K562 (cell line): ENCODE measurements at regions not wholly inside any gene's neighbourhood (a gene's known extent, or its start where the extent isn't known, plus 50 kb on each side); places are given as distances from the start of the nearest gene placed in this dataset.

Experiments
- ATAC-seq: fragments of 200-7000 bp; cut with Tn5 transposase; 3 replicates; pipeline ENCODE4 v1.9.1; 2020; ENCODE audit warnings: moderate library complexity
- BruUV-seq: library from RNA; stranded (reverse); fragments of 400-500 nt; replicated peaks from 2 replicates; lab custom pipeline; 2021; lab: Mats Ljungman, UMichigan
- CTCF ChIA-PET: fragments of 300-600 bp; formaldehyde crosslinking; extraction: SDS; loops from one replicate; lab custom pipeline; 2021; ENCODE audit warnings: low intra/inter-chr PET ratio; lab: Yijun Ruan, JAX
- POLR2A ChIA-PET: fragments of 300-600, 350-650 bp; sonication (Branson Sonifier 250); formaldehyde crosslinking; extraction: SDS; loops from one replicate; lab custom pipeline; 2021; ENCODE audit warnings: antibody characterized with exemption, inconsistent platforms; lab: Yijun Ruan, JAX
- DNase-seq, 4 experiments: peaks; one replicate each; pipeline versions ENCODE4 v3.0.0 to v3.0.0-alpha.2; 2011 to 2018; ENCODE audit warnings: low spot score in 3 of 4, mixed read lengths in 3 of 4; ENCODE audit errors: extremely low read depth in 1 of 4
- FAIRE-seq: peaks from 2 replicates; lab custom pipeline; 2011; peaks lifted over from hg19 to GRCh38; lab: Jason Lieb, UNC
- H2AFZ ChIP-seq: 2 replicates; pipeline ENCODE4 v1.6.0; 2011; ENCODE audit warnings: low read depth, low read length, control low read depth, inconsistent platforms
- H3K27ac ChIP-seq: fragments of 200-600 bp; 3 replicates; pipeline ENCODE4 v1.8.0; 2011; ENCODE audit warnings: low read depth, mild to moderate bottlenecking, control low read depth, inconsistent platforms, low read length, moderate library complexity, mixed read lengths; ENCODE audit errors: extremely low read depth
- H3K27me3 ChIP-seq, 2 experiments: fragments of 300-600 bp in 1 of 2; 2 replicates in 1 of 2; 3 replicates in 1 of 2; pipeline versions ENCODE4 v1.6.0 to v1.8.0; 2011; ENCODE audit warnings: inconsistent platforms in 2 of 2, low read length in 2 of 2, mild to moderate bottlenecking in 1 of 2, mixed read lengths in 1 of 2, moderate library complexity in 1 of 2; ENCODE audit not compliant: control insufficient read depth in 2 of 2, insufficient read depth in 2 of 2
- H3K36me3 ChIP-seq: fragments of 300-600 bp; 3 replicates; pipeline ENCODE4 v1.8.0; 2011; ENCODE audit warnings: mild to moderate bottlenecking, low read length, inconsistent platforms; ENCODE audit not compliant: control insufficient read depth, insufficient read depth
- H3K4me1 ChIP-seq, 2 experiments: fragments of 200-600 bp in 1 of 2; replicated peaks in 1 of 2; 2 replicates in 1 of 2; 3 replicates in 1 of 2; pipeline versions ENCODE4 v1.5.1 to v1.8.0; 2011; ENCODE audit warnings: inconsistent platforms in 2 of 2, low read length in 2 of 2, mild to moderate bottlenecking in 1 of 2, mixed read lengths in 1 of 2, moderate library complexity in 1 of 2; ENCODE audit not compliant: control insufficient read depth in 2 of 2, insufficient read depth in 2 of 2
- H3K4me2 ChIP-seq: 2 replicates; pipeline ENCODE4 v1.6.1; 2011; ENCODE audit warnings: low read length, control low read depth, inconsistent platforms, mixed read lengths; ENCODE audit not compliant: insufficient read depth
- H3K4me3 ChIP-seq: fragments of 200-600 bp; sonication (generic), shearing (Covaris generic); 2 replicates; pipeline ENCODE4 v1.5.1; 2016; ENCODE audit warnings: control low read depth, inconsistent platforms
- H3K79me2 ChIP-seq: fragments of 200-600 bp; 3 replicates; pipeline ENCODE4 v1.8.0; 2011; ENCODE audit warnings: low read length, inconsistent platforms; ENCODE audit not compliant: control insufficient read depth, insufficient read depth
- H3K9ac ChIP-seq, 2 experiments: 2 replicates each; pipeline versions ENCODE4 v1.6.0 to v1.6.1; 2011; ENCODE audit warnings: low read depth in 2 of 2, low read length in 2 of 2, control low read depth in 1 of 2, inconsistent platforms in 1 of 2, mild to moderate bottlenecking in 1 of 2, mixed read lengths in 1 of 2; ENCODE audit not compliant: insufficient read depth in 1 of 2
- H3K9me1 ChIP-seq: one replicate; pipeline ENCODE4 v1.6.0; 2011; ENCODE audit warnings: inconsistent platforms, mild to moderate bottlenecking, low read length, moderate library complexity; ENCODE audit not compliant: control insufficient read depth, insufficient read depth
- H3K9me3 ChIP-seq: replicated peaks from 2 replicates; pipeline ENCODE4 v1.5.1; 2011; ENCODE audit warnings: low read depth, low read length, inconsistent platforms; ENCODE audit not compliant: control insufficient read depth, insufficient read depth
- H4K20me1 ChIP-seq: replicated peaks from 2 replicates; pipeline ENCODE4 v1.6.1; 2011; ENCODE audit warnings: low read length, inconsistent platforms, mixed read lengths; ENCODE audit not compliant: control insufficient read depth, insufficient read depth
- AFF4 ChIP-seq: sonication (generic); formaldehyde crosslinking; IDR thresholded peaks from 2 replicates; pipeline ENCODE4 v1.8.0; 2023; ENCODE audit warnings: mild to moderate bottlenecking, missing genetic modification reagents
- BHLHE40 ChIP-seq: IDR thresholded peaks from 2 replicates; pipeline ENCODE4 v1.6.1; 2011; ENCODE audit warnings: low read length, improper control_type of control experiment
- CEBPG ChIP-seq, 3 experiments: fragments of 200-800 bp in 1 of 3; sonication (Bioruptor generic) in 1 of 3; sonication (generic) in 1 of 3; formaldehyde crosslinking in 1 of 3; IDR thresholded peaks in 2 of 3; conservative IDR thresholded peaks in 1 of 3; 2 replicates each; pipeline versions ENCODE4 v1.6.1 to v1.8.0; 2016 to 2022; ENCODE audit warnings: missing compliant biosample characterization in 2 of 3, missing genetic modification characterization in 2 of 3, mild to moderate bottlenecking in 1 of 3, missing genetic modification reagents in 1 of 3
- ERF ChIP-seq: fragments of 450-650 bp; formaldehyde crosslinking; IDR thresholded peaks from 2 replicates; pipeline ENCODE4 v1.4.0; 2020; ENCODE audit warnings: mild to moderate bottlenecking, mixed read lengths
- HCFC1 ChIP-seq: IDR thresholded peaks from 2 replicates; pipeline ENCODE4 v1.6.1; 2012; ENCODE audit warnings: low read depth, low read length, improper control_type of control experiment
- KDM2B ChIP-seq: fragments of 250-450 bp; sonication (Bioruptor Pico); IDR thresholded peaks from 2 replicates; pipeline ENCODE4 v1.8.0; 2021; ENCODE audit warnings: mild to moderate bottlenecking, moderate library complexity
- MXI1 ChIP-seq: IDR thresholded peaks from 2 replicates; pipeline ENCODE4 v1.6.1; 2011; ENCODE audit warnings: low read depth, mild to moderate bottlenecking, improper control_type of control experiment, low read length
- MYC ChIP-seq, 2 experiments: fragments of 250-450 bp in 1 of 2; sonication (Bioruptor Pico) in 1 of 2; IDR thresholded peaks; 2 replicates each; pipeline versions ENCODE4 v1.5.1 to v1.6.1; 2012 to 2021; ENCODE audit warnings: low read depth in 2 of 2, borderline replicate concordance in 1 of 2, improper control_type of control experiment in 1 of 2, low read length in 1 of 2, mild to moderate bottlenecking in 1 of 2, moderate library complexity in 1 of 2
- RNF2 ChIP-seq: sonication (generic); IDR thresholded peaks from 2 replicates; pipeline ENCODE4 v1.6.1; 2016
- SMARCA4 ChIP-seq: fragments of 450-650 bp; IDR thresholded peaks from 2 replicates; pipeline ENCODE4 v1.6.1; 2016
- TRIM25 ChIP-seq: fragments of 450-650 bp; IDR thresholded peaks from 2 replicates; pipeline ENCODE4 v1.7.0; 2016; ENCODE audit warnings: borderline replicate concordance
- ZBTB2 ChIP-seq: fragments of 450-650 bp; IDR thresholded peaks from 2 replicates; pipeline ENCODE4 v1.6.1; 2016; ENCODE audit warnings: antibody characterized with exemption
- ZNF146 ChIP-seq: IDR thresholded peaks from one replicate; pipeline ENCODE4 v1.6.1; 2018; ENCODE audit warnings: missing compliant biosample characterization; ENCODE audit not compliant: unreplicated experiment
- WGBS: fragments of 100-300 bp; shearing (Covaris generic); methylation state at CpG from one replicate; pipeline ENCODE4 v1.1.6; 2016; ENCODE audit warnings: low coverage, mixed read lengths; ENCODE audit not compliant: insufficient coverage; ENCODE audit errors: missing lambda C conversion rate; 5-methylcytosine and 5-hydroxymethylcytosine counted together
- in situ Hi-C: fragments of 300-500 bp; cut with MboI; formaldehyde crosslinking; loops from 4 replicates; pipeline ENCODE4 v1.15.0; 2018; ENCODE audit warnings: inconsistent platforms, mixed read lengths
- intact Hi-C: fragments of 100-400 bp; cut with micrococcal nuclease; formaldehyde crosslinking; loops from 2 replicates; pipeline ENCODE4 v1.14.2; 2022

- no peaks in the 10 kb centered on the region for H4K20me1 ChIP-seq
- no peaks in the 10 kb centered on the region for H3K79me2 ChIP-seq
- FAIRE-seq (no peak), DNase-seq (no peak), ATAC-seq (no peak)
- no peak overlapping the region for H3K4me2 ChIP-seq
- in situ Hi-C loops: loop anchor here (10.0 kb wide), 1 partner anchor 658 kb away; the partner anchor contains the start of gene OTULIN
- H3K4me1 ChIP-seq: peaks cover 3 to 9% of the 10 kb centered on the region in 2 experiments; a peak in 3 of 5 replicates
- H3K27ac ChIP-seq: no peak overlapping the region
- POLR2A ChIA-PET: no interaction called here
- H3K9me1 ChIP-seq: no peaks in the 10 kb centered on the region
- no peaks in the 10 kb centered on the region for H3K36me3 ChIP-seq
- CTCF ChIA-PET: no interaction called here
- 0 out of 5 replicates have a peak, but pooled peaks cover 0 to 5% of the 10 kb centered on the region in 2 experiments for H3K27me3 ChIP-seq
- intact Hi-C loops: no loop called here
- no peak for TF ChIP-seq KDM2B
- no peak for TF ChIP-seq RNF2
- TF ChIP-seq TRIM25: no peak
- no peak for TF ChIP-seq CEBPG (CRISPR knock-in tag; IDR thresholded peaks at IDR 0.05)
- TF ChIP-seq CEBPG (tag; conservative IDR thresholded peaks at IDR 0.05 in 1 of 2, IDR thresholded peaks at IDR 0.05 in 1 of 2): no peak
- no peak for TF ChIP-seq MYC (IDR thresholded peaks at IDR 0.05; ENCODE audit: low read depth, low read length)
- no peak for TF ChIP-seq MYC (CRISPR knock-in tag; IDR thresholded peaks at IDR 0.05; ENCODE audit: borderline replicate concordance, low read depth)
- TF ChIP-seq BHLHE40: no peak
- TF ChIP-seq AFF4 (CRISPR knock-in tag): no peak
- TF ChIP-seq ZBTB2: no peak
- no peak for TF ChIP-seq HCFC1
- no peak for TF ChIP-seq MXI1
- no peak for TF ChIP-seq SMARCA4
- TF ChIP-seq ERF (CRISPR knock-in tag): no peak
- TF ChIP-seq ZNF146 (CRISPR knock-in tag): no peak
- no peak overlapping the region for H3K9ac ChIP-seq
- no peak overlapping the region for H3K4me3 ChIP-seq
- no peak overlapping the region for H2AFZ ChIP-seq
- 4% methylated on average over 6 of the region's 6 CpGs for WGBS
- no peaks in the 10 kb centered on the region for H3K9me3 ChIP-seq
- no TSS peak for BruUV-seq
Observed at GRCh38 chr5:14006823-14007520, 62.5 kb upstream of the DNAH5 start.
